ENCODE measurements at regions not wholly inside any gene's neighbourhood (a gene's known extent, or its start where the extent isn't known, plus 50 kb on each side); places are given as distances from the start of the nearest gene placed in this dataset.

- no peak for FAIRE-seq
These were observed 539.7 kb upstream of the IL12A start for GRCh38 chr3:159448902-159449301.

DNA sequence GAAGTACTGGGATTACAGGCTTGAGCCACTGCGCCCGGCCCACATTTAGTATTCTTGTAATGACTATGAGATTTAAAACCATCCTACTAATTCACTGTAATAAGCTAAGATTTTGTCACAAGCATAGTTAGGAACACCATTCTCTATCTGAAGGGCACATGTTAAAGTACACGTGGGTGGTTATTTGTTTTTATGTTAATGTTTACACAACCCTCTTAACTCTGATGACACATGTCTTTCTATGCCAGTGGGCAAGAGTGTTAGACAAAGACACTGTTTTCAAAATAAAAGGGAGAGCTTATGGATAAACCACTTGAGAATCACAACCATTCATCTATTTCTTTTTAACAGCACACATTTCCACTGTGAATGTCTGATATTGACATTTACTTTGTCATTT, 537.6 kb upstream of the IL12A start:
- H3K4me3 ChIP-seq, result no peak overlapping the region
- H3K27me3 ChIP-seq (ENCODE audit: control insufficient read depth in 2 of 2, insufficient read depth in 2 of 2, low read length in 2 of 2), result no peaks in the 10 kb centered on the region
- ChIA-PET CTCF (ENCODE audit: low intra/inter-chr PET ratio) (no interaction called here), POLR2A (no interaction called here)
- H3K4me1 ChIP-seq (replicated peaks in 1 of 2; ENCODE audit: control insufficient read depth in 2 of 2, insufficient read depth in 2 of 2, low read length in 2 of 2), result no peaks in the 10 kb centered on the region
- intact Hi-C loops (cut with micrococcal nuclease) (no loop called here), in situ Hi-C loops (cut with MboI) (no loop called here)
- FAIRE-seq (no peak), ATAC-seq (no peak), DNase-seq (ENCODE audit: extremely low read depth in 1 of 4, low spot score in 3 of 4) (no peak)
- BruUV-seq (replicated peaks), result no TSS peak
- H2AFZ ChIP-seq (ENCODE audit: low read depth, low read length), result no peak overlapping the region
- no peak overlapping the region for H3K27ac ChIP-seq (ENCODE audit: extremely low read depth, low read depth, low read length)
- H3K9me3 ChIP-seq (replicated peaks; ENCODE audit: control insufficient read depth, insufficient read depth, low read depth, low read length), result no peaks in the 10 kb centered on the region; the same call in 1 of the 2 replicates
- no peaks in the 10 kb centered on the region for H3K79me2 ChIP-seq (ENCODE audit: control insufficient read depth, insufficient read depth, low read length)
- WGBS (ENCODE audit: insufficient coverage, low coverage, missing lambda C conversion rate), result 5% methylated on average over 3 of the region's 3 CpGs
- H3K4me2 ChIP-seq (ENCODE audit: insufficient read depth, low read length), result no peak overlapping the region
- no peaks in the 10 kb centered on the region for H3K36me3 ChIP-seq (ENCODE audit: control insufficient read depth, insufficient read depth, low read length)
- H3K9me1 ChIP-seq (ENCODE audit: control insufficient read depth, insufficient read depth, low read length), result no peaks in the 10 kb centered on the region
- no peaks in the 10 kb centered on the region for H4K20me1 ChIP-seq (replicated peaks; ENCODE audit: control insufficient read depth, insufficient read depth, low read length)
- no peak overlapping the region for H3K9ac ChIP-seq (ENCODE audit: insufficient read depth in 1 of 2, low read depth in 2 of 2, low read length in 2 of 2)
- no peak for TF ChIP-seq HDGF (IDR thresholded peaks at IDR 0.05)
- TF ChIP-seq ZBTB34 (CRISPR knock-in tag; IDR thresholded peaks at IDR 0.05), result no peak
- no peak for TF ChIP-seq ZBTB17 (CRISPR knock-in tag; IDR thresholded peaks at IDR 0.05)
- TF ChIP-seq MLX (CRISPR knock-in tag; conservative IDR thresholded peaks at IDR 0.05), result no peak
- no peak for TF ChIP-seq CHAMP1 (IDR thresholded peaks at IDR 0.05)
- no peak for TF ChIP-seq ERF (CRISPR knock-in tag; IDR thresholded peaks at IDR 0.05)
- no peak for TF ChIP-seq NR2C1 (IDR thresholded peaks at IDR 0.05)
- no peak for TF ChIP-seq NR2C1 (tag; IDR thresholded peaks at IDR 0.05)
- no peak for TF ChIP-seq TSC22D4 (tag; IDR thresholded peaks at IDR 0.05)
- TF ChIP-seq RBM25 (IDR thresholded peaks at IDR 0.05; ENCODE audit: low read depth, low read length, severe bottlenecking), result no peak
- TF ChIP-seq ZNF12 (CRISPR knock-in tag; IDR thresholded peaks at IDR 0.05), result no peak

More at GRCh38 chr3:159448902-159449301, 539.7 kb upstream of the IL12A start:
- ChIA-PET CTCF (ENCODE audit: low intra/inter-chr PET ratio) (no interaction called here), POLR2A (no interaction called here)
- H3K27ac ChIP-seq (ENCODE audit: extremely low read depth, low read depth, low read length), result no peak overlapping the region
- in situ Hi-C loops (cut with MboI) (no loop called here), intact Hi-C loops (cut with micrococcal nuclease) (no loop called here)
- H3K9ac ChIP-seq (ENCODE audit: insufficient read depth in 1 of 2, low read depth in 2 of 2, low read length in 2 of 2), result no peak overlapping the region
- H3K9me1 ChIP-seq (ENCODE audit: control insufficient read depth, insufficient read depth, low read length), result no peaks in the 10 kb centered on the region
- no peak overlapping the region for H3K4me2 ChIP-seq (ENCODE audit: insufficient read depth, low read length)
- no peak overlapping the region for H2AFZ ChIP-seq (ENCODE audit: low read depth, low read length)
- H3K4me3 ChIP-seq, result no peak overlapping the region
- 0% methylated on average over 1 of the region's 1 CpG for WGBS (ENCODE audit: insufficient coverage, low coverage, missing lambda C conversion rate)
- H3K4me1 ChIP-seq (replicated peaks in 1 of 2; ENCODE audit: control insufficient read depth in 2 of 2, insufficient read depth in 2 of 2, low read length in 2 of 2), result no peaks in the 10 kb centered on the region
- H3K36me3 ChIP-seq (ENCODE audit: control insufficient read depth, insufficient read depth, low read length), result no peaks in the 10 kb centered on the region
- TF ChIP-seq TGIF2 (CRISPR knock-in tag; IDR thresholded peaks at IDR 0.05), result no peak
- BruUV-seq (replicated peaks), result no TSS peak
- no peaks in the 10 kb centered on the region; the same call in none of the 2 replicates for H3K9me3 ChIP-seq (replicated peaks; ENCODE audit: control insufficient read depth, insufficient read depth, low read depth, low read length)
- H4K20me1 ChIP-seq (replicated peaks; ENCODE audit: control insufficient read depth, insufficient read depth, low read length), result no peaks in the 10 kb centered on the region
- ATAC-seq (no peak), DNase-seq (ENCODE audit: extremely low read depth in 1 of 4, low spot score in 3 of 4) (no peak)
- H3K27me3 ChIP-seq (ENCODE audit: control insufficient read depth in 2 of 2, insufficient read depth in 2 of 2, low read length in 2 of 2), result no peaks in the 10 kb centered on the region
- H3K79me2 ChIP-seq (ENCODE audit: control insufficient read depth, insufficient read depth, low read length), result no peaks in the 10 kb centered on the region
